ENCODE measurements at regions not wholly inside any gene's neighbourhood (a gene's known extent, or its start where the extent isn't known, plus 50 kb on each side); places are given as distances from the start of the nearest gene placed in this dataset.

DNA sequence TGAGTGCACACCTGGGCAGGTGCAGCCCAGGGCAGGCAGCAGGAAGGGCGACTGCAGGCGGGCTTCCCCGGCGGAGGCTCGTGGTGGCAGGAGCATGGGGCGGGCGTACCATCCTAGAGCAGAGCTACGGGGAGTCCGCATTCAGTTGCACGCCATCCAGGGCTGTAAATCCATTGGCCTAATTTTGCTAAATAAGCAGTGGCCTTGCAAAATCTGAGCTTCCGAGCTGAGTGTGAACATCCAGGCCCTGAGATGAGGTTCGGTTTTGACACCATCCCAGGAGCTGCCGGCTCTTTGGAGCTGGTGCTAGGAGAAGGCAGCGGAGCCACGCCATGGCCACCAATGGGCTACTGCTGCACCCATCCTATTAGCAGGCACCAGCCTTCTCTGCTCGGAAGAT lies 664.8 kb downstream of the BRD1 start:
- Histone ChIP-seq H3K36me3 (ENCODE audit: control insufficient read depth, insufficient read depth, low read length) (no peaks in the 10 kb centered on the region; the same call in 1 of the 2 replicates), H3K4me1 (ENCODE audit: control insufficient read depth, insufficient read depth, low read length) (no peaks in the 10 kb centered on the region), H3K9me3 (ENCODE audit: control insufficient read depth, insufficient read depth, low read depth, low read length) (no peaks in the 10 kb centered on the region), H3K4me3 (ENCODE audit: low read depth in 2 of 2, low read length in 2 of 2) (no peak overlapping the region), H3K27ac (ENCODE audit: low read length) (no peak overlapping the region), H3K27me3 (ENCODE audit: control insufficient read depth, insufficient read depth, low read length) (no peaks in the 10 kb centered on the region; the same call in 1 of the 2 replicates)
- TF ChIP-seq, protein P1, sequence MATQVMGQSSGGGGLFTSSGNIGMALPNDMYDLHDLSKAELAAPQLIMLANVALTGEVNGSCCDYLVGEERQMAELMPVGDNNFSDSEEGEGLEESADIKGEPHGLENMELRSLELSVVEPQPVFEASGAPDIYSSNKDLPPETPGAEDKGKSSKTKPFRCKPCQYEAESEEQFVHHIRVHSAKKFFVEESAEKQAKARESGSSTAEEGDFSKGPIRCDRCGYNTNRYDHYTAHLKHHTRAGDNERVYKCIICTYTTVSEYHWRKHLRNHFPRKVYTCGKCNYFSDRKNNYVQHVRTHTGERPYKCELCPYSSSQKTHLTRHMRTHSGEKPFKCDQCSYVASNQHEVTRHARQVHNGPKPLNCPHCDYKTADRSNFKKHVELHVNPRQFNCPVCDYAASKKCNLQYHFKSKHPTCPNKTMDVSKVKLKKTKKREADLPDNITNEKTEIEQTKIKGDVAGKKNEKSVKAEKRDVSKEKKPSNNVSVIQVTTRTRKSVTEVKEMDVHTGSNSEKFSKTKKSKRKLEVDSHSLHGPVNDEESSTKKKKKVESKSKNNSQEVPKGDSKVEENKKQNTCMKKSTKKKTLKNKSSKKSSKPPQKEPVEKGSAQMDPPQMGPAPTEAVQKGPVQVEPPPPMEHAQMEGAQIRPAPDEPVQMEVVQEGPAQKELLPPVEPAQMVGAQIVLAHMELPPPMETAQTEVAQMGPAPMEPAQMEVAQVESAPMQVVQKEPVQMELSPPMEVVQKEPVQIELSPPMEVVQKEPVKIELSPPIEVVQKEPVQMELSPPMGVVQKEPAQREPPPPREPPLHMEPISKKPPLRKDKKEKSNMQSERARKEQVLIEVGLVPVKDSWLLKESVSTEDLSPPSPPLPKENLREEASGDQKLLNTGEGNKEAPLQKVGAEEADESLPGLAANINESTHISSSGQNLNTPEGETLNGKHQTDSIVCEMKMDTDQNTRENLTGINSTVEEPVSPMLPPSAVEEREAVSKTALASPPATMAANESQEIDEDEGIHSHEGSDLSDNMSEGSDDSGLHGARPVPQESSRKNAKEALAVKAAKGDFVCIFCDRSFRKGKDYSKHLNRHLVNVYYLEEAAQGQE (IDR thresholded peaks at IDR 0.05; ENCODE audit: insufficient read depth in 1 of 2, low read depth in 2 of 2, low read length in 1 of 2) = no peak
- no peak for TF ChIP-seq POLR2AphosphoS5 (IDR thresholded peaks at IDR 0.05; ENCODE audit: low read depth, low read length)
- no peak for TF ChIP-seq TCF7L2 (IDR thresholded peaks at IDR 0.05; ENCODE audit: low read depth, low read length)
- no peak for TF ChIP-seq SIN3A (IDR thresholded peaks at IDR 0.05; ENCODE audit: borderline replicate concordance, insufficient read depth, low read depth, low read length)
- TF ChIP-seq, protein P2, sequence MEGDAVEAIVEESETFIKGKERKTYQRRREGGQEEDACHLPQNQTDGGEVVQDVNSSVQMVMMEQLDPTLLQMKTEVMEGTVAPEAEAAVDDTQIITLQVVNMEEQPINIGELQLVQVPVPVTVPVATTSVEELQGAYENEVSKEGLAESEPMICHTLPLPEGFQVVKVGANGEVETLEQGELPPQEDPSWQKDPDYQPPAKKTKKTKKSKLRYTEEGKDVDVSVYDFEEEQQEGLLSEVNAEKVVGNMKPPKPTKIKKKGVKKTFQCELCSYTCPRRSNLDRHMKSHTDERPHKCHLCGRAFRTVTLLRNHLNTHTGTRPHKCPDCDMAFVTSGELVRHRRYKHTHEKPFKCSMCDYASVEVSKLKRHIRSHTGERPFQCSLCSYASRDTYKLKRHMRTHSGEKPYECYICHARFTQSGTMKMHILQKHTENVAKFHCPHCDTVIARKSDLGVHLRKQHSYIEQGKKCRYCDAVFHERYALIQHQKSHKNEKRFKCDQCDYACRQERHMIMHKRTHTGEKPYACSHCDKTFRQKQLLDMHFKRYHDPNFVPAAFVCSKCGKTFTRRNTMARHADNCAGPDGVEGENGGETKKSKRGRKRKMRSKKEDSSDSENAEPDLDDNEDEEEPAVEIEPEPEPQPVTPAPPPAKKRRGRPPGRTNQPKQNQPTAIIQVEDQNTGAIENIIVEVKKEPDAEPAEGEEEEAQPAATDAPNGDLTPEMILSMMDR (IDR thresholded peaks at IDR 0.05) = no peak
- ATAC-seq (no peak), DNase-seq (ENCODE audit: low read depth, low spot score) (no peak)
- ChIA-PET CTCF (no interaction called here), POLR2A (no interaction called here)
- BruUV-seq (replicated peaks) = no TSS peak
- in situ Hi-C loops (cut with HindIII; ENCODE audit: low pct_unique_long_range_greater_than_20kb, low sequenced_read_pairs) = no loop called here
- intact Hi-C loops (cut with micrococcal nuclease; ENCODE audit: unreplicated experiment) = no loop called here

DNA sequence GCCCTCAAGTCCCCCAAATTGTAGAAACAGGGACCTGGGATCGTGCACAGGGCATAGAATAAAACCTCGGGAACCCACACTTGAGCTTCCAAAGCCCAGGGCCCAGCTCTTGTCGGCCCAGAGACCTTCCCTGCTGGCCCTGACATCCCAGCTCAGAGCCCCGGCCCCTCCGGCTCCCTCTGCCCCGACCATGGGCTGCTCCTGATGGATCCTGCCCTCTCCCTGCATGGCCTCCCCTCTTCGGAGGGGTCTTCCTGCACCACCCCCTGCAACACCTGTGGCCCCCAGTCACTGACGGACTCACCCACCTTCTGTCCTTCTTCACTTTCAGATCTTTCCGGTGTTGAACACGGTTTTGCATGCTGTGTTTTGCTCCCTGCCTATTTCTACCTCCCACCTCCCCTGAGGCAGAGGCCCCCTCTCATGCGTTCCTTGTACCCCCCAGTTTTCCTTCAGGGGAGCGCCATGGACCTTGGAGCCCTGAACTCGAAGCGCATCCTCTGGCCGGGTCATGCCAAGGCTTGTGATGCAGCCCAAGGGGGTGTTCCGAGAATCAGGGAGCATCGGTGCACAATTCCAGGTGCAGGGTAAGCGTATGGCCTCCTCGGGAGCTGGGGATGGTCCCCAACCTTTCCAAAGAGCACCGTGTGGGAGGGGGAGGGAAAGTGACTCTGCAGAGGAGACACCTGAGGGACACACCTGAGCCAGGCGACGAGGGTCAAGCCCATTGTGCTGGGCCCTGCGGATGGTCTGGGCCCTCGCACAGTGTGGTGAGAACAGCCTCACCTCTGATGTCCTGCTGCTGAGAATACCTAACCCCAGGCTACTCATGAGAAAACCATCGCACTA lies 666.4 kb downstream of the BRD1 start:
- no peak for TF ChIP-seq POLR2AphosphoS5 (IDR thresholded peaks at IDR 0.05; ENCODE audit: low read depth, low read length)
- TF ChIP-seq, protein P1 (IDR thresholded peaks at IDR 0.05; ENCODE audit: insufficient read depth in 1 of 2, low read depth in 2 of 2, low read length in 1 of 2) = no peak
- TF ChIP-seq SIN3A (IDR thresholded peaks at IDR 0.05; ENCODE audit: borderline replicate concordance, insufficient read depth, low read depth, low read length) = no peak
- no peak for TF ChIP-seq TCF7L2 (IDR thresholded peaks at IDR 0.05; ENCODE audit: low read depth, low read length)
- TF ChIP-seq, protein P2 (IDR thresholded peaks at IDR 0.05) = no peak
- H3K27me3 ChIP-seq (ENCODE audit: control insufficient read depth, insufficient read depth, low read length) = no peaks in the 10 kb centered on the region; the same call in 1 of the 2 replicates
- H3K4me1 ChIP-seq (ENCODE audit: control insufficient read depth, insufficient read depth, low read length) = no peaks in the 10 kb centered on the region
- no peaks in the 10 kb centered on the region; the same call in 1 of the 2 replicates for H3K36me3 ChIP-seq (ENCODE audit: control insufficient read depth, insufficient read depth, low read length)
- ChIA-PET POLR2A (no interaction called here), CTCF (no interaction called here)
- no peaks in the 10 kb centered on the region for H3K9me3 ChIP-seq (ENCODE audit: control insufficient read depth, insufficient read depth, low read depth, low read length)
- in situ Hi-C loops (cut with HindIII; ENCODE audit: low pct_unique_long_range_greater_than_20kb, low sequenced_read_pairs) = no loop called here
- no peak overlapping the region for H3K4me3 ChIP-seq (ENCODE audit: low read depth in 2 of 2, low read length in 2 of 2)
- ATAC-seq (no peak), DNase-seq (ENCODE audit: low read depth, low spot score) (no peak)
- BruUV-seq (replicated peaks) = no TSS peak
- intact Hi-C loops (cut with micrococcal nuclease; ENCODE audit: unreplicated experiment) = no loop called here
- no peak overlapping the region for H3K27ac ChIP-seq (ENCODE audit: low read length)

All from Panc1 (cell line).